ENCODE measurements at regions not wholly inside any gene's neighbourhood (a gene's known extent, or its start where the extent isn't known, plus 50 kb on each side); places are given as distances from the start of the nearest gene placed in this dataset.

GRCh38 chr9:103152473-103152872 is 157.3 kb downstream of the CYLC2 start:
- no peak for DNase-seq
- no peaks in the 10 kb centered on the region for H3K4me1 ChIP-seq
- no peaks in the 10 kb centered on the region for H3K36me3 ChIP-seq
- H3K4me3 ChIP-seq: no peak overlapping the region
- WGBS, 5 donors: 54 to 77% (median 64%) methylated on average over 2 of the region's 2 CpGs
- H3K27me3 ChIP-seq: no peaks in the 10 kb centered on the region
- peaks cover 0 to 46% (median 23%) of the 10 kb centered on the region in 4 donors for H3K9me3 ChIP-seq
- intact Hi-C loops (cut with DNase I; ENCODE audit: low total_unique reads): no loop called here
- TF ChIP-seq CTCF (IDR thresholded peaks at IDR 0.05) (no peak), EP300 (IDR thresholded peaks at IDR 0.05) (no peak), POLR2AphosphoS5 (IDR thresholded peaks at IDR 0.05) (no peak), POLR2A (IDR thresholded peaks at IDR 0.05) (no peak)
- no peak overlapping the region for H3K27ac ChIP-seq

- no peaks in the 10 kb centered on the region for H3K4me1 ChIP-seq
- no peak for TF ChIP-seq POLR2A (IDR thresholded peaks at IDR 0.05)
- TF ChIP-seq EP300 (IDR thresholded peaks at IDR 0.05): no peak
- TF ChIP-seq CTCF (IDR thresholded peaks at IDR 0.05): no peak
- TF ChIP-seq POLR2AphosphoS5 (IDR thresholded peaks at IDR 0.05): no peak
- DNase-seq: no peak
- WGBS, 5 donors: 74 to 78% (median 77%) methylated on average over 4 of the region's 4 CpGs
- no peaks in the 10 kb centered on the region for H3K27me3 ChIP-seq
- H3K36me3 ChIP-seq: no peaks in the 10 kb centered on the region
- H3K4me3 ChIP-seq: no peak overlapping the region
- H3K27ac ChIP-seq: no peak overlapping the region
- intact Hi-C loops (cut with DNase I; ENCODE audit: low total_unique reads): no loop called here
- peaks cover 3 to 39% (median 21%) of the 10 kb centered on the region in 4 donors for H3K9me3 ChIP-seq
Measured at GRCh38 chr9:103167530-103167929, 172.4 kb downstream of the CYLC2 start.

GRCh38 chr9:103168254-103168653 is 173.1 kb downstream of the CYLC2 start:
- Histone ChIP-seq H3K4me3 (no peak overlapping the region), H3K27ac (no peak overlapping the region), H3K27me3 (no peaks in the 10 kb centered on the region), H3K9me3 (peaks cover 3 to 39% (median 21%) of the 10 kb centered on the region in 4 donors), H3K36me3 (no peaks in the 10 kb centered on the region), H3K4me1 (no peaks in the 10 kb centered on the region)
- TF ChIP-seq POLR2A (IDR thresholded peaks at IDR 0.05): no peak
- TF ChIP-seq EP300 (IDR thresholded peaks at IDR 0.05): no peak
- no peak for TF ChIP-seq CTCF (IDR thresholded peaks at IDR 0.05)
- no peak for TF ChIP-seq POLR2AphosphoS5 (IDR thresholded peaks at IDR 0.05)
- intact Hi-C loops (cut with DNase I; ENCODE audit: low total_unique reads): no loop called here
- no peak for DNase-seq
- WGBS, 5 donors: 59 to 92% (median 71%) methylated on average over 1 of the region's 1 CpG

GRCh38 chr9:103169798-103170197 is 174.7 kb downstream of the CYLC2 start:
- H3K27ac ChIP-seq: no peak overlapping the region
- H3K9me3 ChIP-seq: peaks cover 3 to 39% (median 21%) of the 10 kb centered on the region in 4 donors
- WGBS, 5 donors: 52 to 69% (median 62%) methylated on average over 1 of the region's 1 CpG
- intact Hi-C loops (cut with DNase I; ENCODE audit: low total_unique reads): no loop called here
- no peaks in the 10 kb centered on the region for H3K27me3 ChIP-seq
- no peaks in the 10 kb centered on the region for H3K36me3 ChIP-seq
- no peak for DNase-seq
- no peak for TF ChIP-seq POLR2AphosphoS5 (IDR thresholded peaks at IDR 0.05)
- TF ChIP-seq EP300 (IDR thresholded peaks at IDR 0.05): no peak
- TF ChIP-seq POLR2A (IDR thresholded peaks at IDR 0.05): no peak
- TF ChIP-seq CTCF (IDR thresholded peaks at IDR 0.05): no peak
- no peaks in the 10 kb centered on the region for H3K4me1 ChIP-seq
- H3K4me3 ChIP-seq: no peak overlapping the region

All from stomach (tissue), 8 donors.